Progenitor cell of endocrine pancreas (in vitro differentiated cells): ENCODE measurements at regions not wholly inside any gene's neighbourhood (a gene's known extent, or its start where the extent isn't known, plus 50 kb on each side); places are given as distances from the start of the nearest gene placed in this dataset.

Experiments
- DNase-seq: peaks from one replicate; pipeline ENCODE4 v3.0.0; 2021; ENCODE audit warnings: low spot score; ENCODE audit not compliant: unreplicated experiment
- H3K27ac Mint-ChIP-seq: 2 replicates; pipeline ENCODE4 v1.8.0; 2021; ENCODE audit warnings: mild to moderate bottlenecking, moderate library complexity, mixed read lengths
- H3K27me3 Mint-ChIP-seq: 2 replicates; pipeline ENCODE4 v1.8.0; 2021; ENCODE audit warnings: mixed read lengths
- H3K36me3 Mint-ChIP-seq: 2 replicates; pipeline ENCODE4 v1.8.0; 2022; ENCODE audit warnings: mixed read lengths; ENCODE audit not compliant: insufficient read depth
- H3K4me1 Mint-ChIP-seq: 2 replicates; pipeline ENCODE4 v1.8.0; 2021; ENCODE audit warnings: low read depth, mixed read lengths
- H3K4me3 Mint-ChIP-seq: 2 replicates; pipeline ENCODE4 v1.8.0; 2021; ENCODE audit warnings: low read depth, mild to moderate bottlenecking, moderate library complexity, mixed read lengths
- H3K9me3 Mint-ChIP-seq: 2 replicates; pipeline ENCODE4 v1.8.0; 2021; ENCODE audit warnings: low read depth, mixed read lengths
- TF ChIP-seq, protein P1 (sequence below): fragments of 200-600 bp; sonication (generic); IDR thresholded peaks from one replicate; pipeline ENCODE4 v1.5.0; 2021; ENCODE audit warnings: antibody characterized with exemption, mild to moderate bottlenecking; ENCODE audit not compliant: unreplicated experiment

- no peaks in the 10 kb centered on the region for H3K9me3 Mint-ChIP-seq
- H3K36me3 Mint-ChIP-seq = no peaks in the 10 kb centered on the region
- H3K4me1 Mint-ChIP-seq = peaks cover 5% of the 10 kb centered on the region
- H3K4me3 Mint-ChIP-seq = no peak overlapping the region
- TF ChIP-seq, protein P1, sequence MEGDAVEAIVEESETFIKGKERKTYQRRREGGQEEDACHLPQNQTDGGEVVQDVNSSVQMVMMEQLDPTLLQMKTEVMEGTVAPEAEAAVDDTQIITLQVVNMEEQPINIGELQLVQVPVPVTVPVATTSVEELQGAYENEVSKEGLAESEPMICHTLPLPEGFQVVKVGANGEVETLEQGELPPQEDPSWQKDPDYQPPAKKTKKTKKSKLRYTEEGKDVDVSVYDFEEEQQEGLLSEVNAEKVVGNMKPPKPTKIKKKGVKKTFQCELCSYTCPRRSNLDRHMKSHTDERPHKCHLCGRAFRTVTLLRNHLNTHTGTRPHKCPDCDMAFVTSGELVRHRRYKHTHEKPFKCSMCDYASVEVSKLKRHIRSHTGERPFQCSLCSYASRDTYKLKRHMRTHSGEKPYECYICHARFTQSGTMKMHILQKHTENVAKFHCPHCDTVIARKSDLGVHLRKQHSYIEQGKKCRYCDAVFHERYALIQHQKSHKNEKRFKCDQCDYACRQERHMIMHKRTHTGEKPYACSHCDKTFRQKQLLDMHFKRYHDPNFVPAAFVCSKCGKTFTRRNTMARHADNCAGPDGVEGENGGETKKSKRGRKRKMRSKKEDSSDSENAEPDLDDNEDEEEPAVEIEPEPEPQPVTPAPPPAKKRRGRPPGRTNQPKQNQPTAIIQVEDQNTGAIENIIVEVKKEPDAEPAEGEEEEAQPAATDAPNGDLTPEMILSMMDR = no peak
- no peaks in the 10 kb centered on the region for H3K27me3 Mint-ChIP-seq
- no peak overlapping the region for H3K27ac Mint-ChIP-seq
- no peak for DNase-seq
Observed at GRCh38 chr3:78183906-78184599, 1144.2 kb downstream of the ROBO2 start.

DNA sequence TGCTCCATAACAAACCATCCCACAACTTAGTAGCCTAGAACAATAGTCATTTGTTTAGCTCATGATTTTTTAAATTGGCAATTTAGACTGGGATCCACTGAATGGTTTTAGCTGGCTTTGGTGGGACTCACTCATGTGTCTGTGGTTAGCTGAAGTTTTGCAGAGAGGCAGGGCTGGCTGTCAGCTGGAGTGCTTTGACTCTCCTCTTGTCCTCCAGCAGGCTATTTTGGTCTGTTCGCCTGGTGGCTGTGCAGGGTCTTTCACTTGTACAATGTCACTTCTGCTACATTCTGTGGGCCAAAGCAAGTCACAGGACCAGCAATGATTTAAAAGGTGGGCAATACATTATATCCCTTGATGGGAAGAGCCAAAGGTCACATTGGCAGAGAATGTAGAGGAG is 1146.5 kb downstream of the ROBO2 start:
- no peak overlapping the region for H3K27ac Mint-ChIP-seq
- H3K4me3 Mint-ChIP-seq = no peak overlapping the region
- H3K4me1 Mint-ChIP-seq = peaks cover 6% of the 10 kb centered on the region
- peaks cover 9% of the 10 kb centered on the region for H3K9me3 Mint-ChIP-seq
- TF ChIP-seq, protein P1 = no peak
- DNase-seq = no peak
- H3K36me3 Mint-ChIP-seq = peaks cover 2% of the 10 kb centered on the region
- no peaks in the 10 kb centered on the region for H3K27me3 Mint-ChIP-seq

DNA sequence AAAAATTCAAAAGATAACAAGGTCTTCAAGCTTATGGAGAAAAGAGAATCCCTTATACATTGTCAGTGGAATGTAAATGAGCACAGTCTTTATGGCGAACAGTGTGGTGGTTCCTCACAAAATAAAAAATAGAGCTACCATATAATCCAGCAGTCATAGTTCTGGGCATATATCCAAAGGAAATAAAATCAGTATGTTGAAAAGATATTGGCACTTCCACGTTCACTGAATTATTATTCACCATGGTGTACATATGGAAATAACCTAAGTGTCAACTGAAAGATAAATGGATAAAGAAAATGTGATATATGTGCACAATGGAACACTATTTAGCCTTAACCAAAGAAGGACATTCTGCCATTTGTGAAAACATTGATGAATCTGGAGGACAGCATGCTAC is 1161.2 kb downstream of the ROBO2 start:
- H3K4me3 Mint-ChIP-seq = no peak overlapping the region
- H3K4me1 Mint-ChIP-seq = no peaks in the 10 kb centered on the region
- no peak overlapping the region for H3K27ac Mint-ChIP-seq
- H3K36me3 Mint-ChIP-seq = no peaks in the 10 kb centered on the region
- no peak for DNase-seq
- H3K9me3 Mint-ChIP-seq = no peaks in the 10 kb centered on the region
- TF ChIP-seq, protein P1 = no peak
- no peaks in the 10 kb centered on the region for H3K27me3 Mint-ChIP-seq

GRCh38 chr3:78204977-78205376 is 1165.1 kb downstream of the ROBO2 start:
- DNase-seq = no peak

GRCh38 chr3:78221300-78221699 is 1181.4 kb downstream of the ROBO2 start:
- Mint-ChIP-seq H3K4me3 (no peak overlapping the region), H3K4me1 (no peaks in the 10 kb centered on the region), H3K27ac (no peak overlapping the region), H3K27me3 (no peaks in the 10 kb centered on the region), H3K9me3 (no peaks in the 10 kb centered on the region), H3K36me3 (no peaks in the 10 kb centered on the region)
- DNase-seq = no peak
- TF ChIP-seq, protein P1 = no peak

More at GRCh38 chr3:78204977-78205376, 1165.1 kb downstream of the ROBO2 start:
- Mint-ChIP-seq H3K4me1 (peaks cover 2% of the 10 kb centered on the region), H3K4me3 (no peak overlapping the region), H3K27me3 (no peaks in the 10 kb centered on the region), H3K36me3 (no peaks in the 10 kb centered on the region), H3K27ac (no peak overlapping the region), H3K9me3 (no peaks in the 10 kb centered on the region)
- TF ChIP-seq, protein P1 = no peak
